HG02588 (cell line): ENCODE measurements at regions not wholly inside any gene's neighbourhood (a gene's known extent, or its start where the extent isn't known, plus 50 kb on each side); places are given as distances from the start of the nearest gene placed in this dataset.
"Not testable (repeated sequence)": the region's sequence is repeated elsewhere in the genome, so short reads cannot be mapped to it uniquely, and the experiment has no call there.

Experiments
- ATAC-seq: cut with Tn5 transposase; IDR thresholded peaks from one replicate; pipeline ENCODE4 v1.9.1; 2021; ENCODE audit warnings: mild to moderate bottlenecking, moderate library complexity; ENCODE audit not compliant: unreplicated experiment

- no peak for ATAC-seq
These were observed 168.5 kb downstream of the HSD17B3 start for GRCh38 chr9:96133321-96134021.

GRCh38 chr9:96131825-96132224 lies 170.2 kb downstream of the HSD17B3 start:
- ATAC-seq, result no peak

GRCh38 chr9:96130970-96131369 lies 171.0 kb downstream of the HSD17B3 start:
- ATAC-seq, result no peak

GRCh38 chr9:96129747-96130146 lies 172.2 kb downstream of the HSD17B3 start:
- ATAC-seq, result no peak

- ATAC-seq, result no peak
These were observed 173.1 kb downstream of the HSD17B3 start for GRCh38 chr9:96128880-96129279.

- ATAC-seq, result no peak
These were observed 175.6 kb downstream of the HSD17B3 start for GRCh38 chr9:96126321-96126881.

- no peak for ATAC-seq
These were observed 176.4 kb downstream of the HSD17B3 start for GRCh38 chr9:96125624-96126023.

- no peak for ATAC-seq
These were observed 179.2 kb downstream of the HSD17B3 start for GRCh38 chr9:96122751-96123150.

GRCh38 chr9:96122282-96122681 lies 179.7 kb downstream of the HSD17B3 start:
- no peak for ATAC-seq

GRCh38 chr9:96121136-96121535 lies 180.8 kb downstream of the HSD17B3 start:
- ATAC-seq, result no peak

- ATAC-seq, result no peak
These were observed 184.4 kb downstream of the HSD17B3 start for GRCh38 chr9:96117398-96118080.

- ATAC-seq, result no peak
These were observed 185.5 kb downstream of the HSD17B3 start for GRCh38 chr9:96116275-96117064.

GRCh38 chr9:96115836-96116235 lies 186.1 kb downstream of the HSD17B3 start:
- no peak for ATAC-seq

GRCh38 chr9:96113032-96113431 lies 188.9 kb downstream of the HSD17B3 start:
- no peak for ATAC-seq

GRCh38 chr9:96109680-96110351 lies 192.2 kb downstream of the HSD17B3 start:
- ATAC-seq, result no peak

GRCh38 chr9:96108691-96109380 lies 193.1 kb downstream of the HSD17B3 start:
- ATAC-seq, result no peak

GRCh38 chr9:96107436-96107835 lies 194.5 kb downstream of the HSD17B3 start:
- no peak for ATAC-seq

GRCh38 chr9:96100385-96101300 lies 201.3 kb downstream of the HSD17B3 start:
- no peak for ATAC-seq

GRCh38 chr9:96090630-96091029 lies 211.3 kb downstream of the HSD17B3 start:
- not testable (repeated sequence) for ATAC-seq
